ENCODE measurements at regions not wholly inside any gene's neighbourhood (a gene's known extent, or its start where the extent isn't known, plus 50 kb on each side); places are given as distances from the start of the nearest gene placed in this dataset.

GRCh38 chr3:180280555-180280954 lies 243.8 kb upstream of the PEX5L start:
- TF ChIP-seq CTCF (conservative IDR thresholded peaks at IDR 0.05 in 1 of 2, IDR thresholded peaks at IDR 0.05 in 1 of 2; ENCODE audit: low read depth in 1 of 2, low read length in 2 of 2) (no peak), EZH2 (IDR thresholded peaks at IDR 0.05; ENCODE audit: low read length, missing control alignments) (no peak)

Data from fibroblast of lung (primary cell).